Ishikawa (cell line): ENCODE measurements at regions not wholly inside any gene's neighbourhood (a gene's known extent, or its start where the extent isn't known, plus 50 kb on each side); places are given as distances from the start of the nearest gene placed in this dataset.

Experiments
- CEBPB ChIP-seq: IDR thresholded peaks from 2 replicates; pipeline ENCODE4 v1.6.1; 2012
- CREB1 ChIP-seq: IDR thresholded peaks from 2 replicates; pipeline ENCODE4 v1.6.1; 2012; ENCODE audit warnings: low read depth
- EGR1 ChIP-seq: IDR thresholded peaks from 2 replicates; pipeline ENCODE4 v1.6.1; 2012
- EP300 ChIP-seq: IDR thresholded peaks from 2 replicates; pipeline ENCODE4 v1.6.1; 2012; ENCODE audit warnings: borderline replicate concordance
- FOXM1 ChIP-seq: IDR thresholded peaks from 2 replicates; pipeline ENCODE4 v1.6.1; 2012; ENCODE audit warnings: low read depth, borderline replicate concordance
- NFIC ChIP-seq: IDR thresholded peaks from 2 replicates; pipeline ENCODE4 v1.6.1; 2012
- RAD21 ChIP-seq: IDR thresholded peaks from 2 replicates; pipeline ENCODE4 v1.6.1; 2012; ENCODE audit warnings: low read depth
- TAF1 ChIP-seq: IDR thresholded peaks from 2 replicates; pipeline ENCODE4 v1.6.1; 2012; ENCODE audit warnings: low read depth, mild to moderate bottlenecking
- TCF12 ChIP-seq: IDR thresholded peaks from 2 replicates; pipeline ENCODE4 v1.6.1; 2012; ENCODE audit warnings: low read depth
- TEAD4 ChIP-seq: IDR thresholded peaks from 2 replicates; pipeline ENCODE4 v1.6.1; 2012
- YY1 ChIP-seq: IDR thresholded peaks from 2 replicates; pipeline ENCODE4 v1.6.1; 2012; ENCODE audit warnings: low read depth
- ZBTB7A ChIP-seq: IDR thresholded peaks from 2 replicates; pipeline ENCODE4 v1.6.1; 2012; ENCODE audit warnings: low read depth
- TF ChIP-seq, protein P1 (sequence below): IDR thresholded peaks from 2 replicates; pipeline ENCODE4 v1.6.1; 2012
- TF ChIP-seq, protein P2 (sequence below): IDR thresholded peaks from 2 replicates; pipeline ENCODE4 v1.6.1; 2012; ENCODE audit warnings: low read depth, mild to moderate bottlenecking
- TF ChIP-seq, protein P3 (sequence below): IDR thresholded peaks from 2 replicates; pipeline ENCODE4 v1.6.1; 2012

DNA sequence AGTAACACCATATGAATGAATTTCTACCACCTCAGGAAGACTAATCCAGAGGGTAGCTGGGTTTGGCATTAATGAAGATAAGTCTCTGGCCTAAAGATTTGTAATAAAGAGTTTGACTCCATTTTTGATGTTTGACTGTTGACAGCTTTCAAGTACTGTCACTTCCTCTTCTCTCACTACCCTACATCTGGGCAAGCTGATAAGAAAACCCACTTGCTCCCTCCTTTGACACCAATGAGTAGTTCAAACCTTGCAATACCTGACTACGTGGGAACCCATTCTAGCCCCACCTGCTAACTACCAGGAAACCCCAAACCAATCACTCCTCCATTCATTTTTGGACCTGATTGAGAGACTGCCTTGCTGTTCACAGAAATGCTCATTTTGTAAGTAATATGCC lies 621.5 kb downstream of the TENT5A start:
- TF ChIP-seq TEAD4 (no peak), TAF1 (no peak), RAD21 (no peak), YY1 (no peak), ZBTB7A (no peak), TCF12 (no peak), NFIC (no peak), FOXM1 (no peak), CREB1 (no peak)
- TF ChIP-seq, protein P1, sequence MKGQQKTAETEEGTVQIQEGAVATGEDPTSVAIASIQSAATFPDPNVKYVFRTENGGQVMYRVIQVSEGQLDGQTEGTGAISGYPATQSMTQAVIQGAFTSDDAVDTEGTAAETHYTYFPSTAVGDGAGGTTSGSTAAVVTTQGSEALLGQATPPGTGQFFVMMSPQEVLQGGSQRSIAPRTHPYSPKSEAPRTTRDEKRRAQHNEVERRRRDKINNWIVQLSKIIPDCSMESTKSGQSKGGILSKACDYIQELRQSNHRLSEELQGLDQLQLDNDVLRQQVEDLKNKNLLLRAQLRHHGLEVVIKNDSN = no peak
- TF ChIP-seq, protein P2, sequence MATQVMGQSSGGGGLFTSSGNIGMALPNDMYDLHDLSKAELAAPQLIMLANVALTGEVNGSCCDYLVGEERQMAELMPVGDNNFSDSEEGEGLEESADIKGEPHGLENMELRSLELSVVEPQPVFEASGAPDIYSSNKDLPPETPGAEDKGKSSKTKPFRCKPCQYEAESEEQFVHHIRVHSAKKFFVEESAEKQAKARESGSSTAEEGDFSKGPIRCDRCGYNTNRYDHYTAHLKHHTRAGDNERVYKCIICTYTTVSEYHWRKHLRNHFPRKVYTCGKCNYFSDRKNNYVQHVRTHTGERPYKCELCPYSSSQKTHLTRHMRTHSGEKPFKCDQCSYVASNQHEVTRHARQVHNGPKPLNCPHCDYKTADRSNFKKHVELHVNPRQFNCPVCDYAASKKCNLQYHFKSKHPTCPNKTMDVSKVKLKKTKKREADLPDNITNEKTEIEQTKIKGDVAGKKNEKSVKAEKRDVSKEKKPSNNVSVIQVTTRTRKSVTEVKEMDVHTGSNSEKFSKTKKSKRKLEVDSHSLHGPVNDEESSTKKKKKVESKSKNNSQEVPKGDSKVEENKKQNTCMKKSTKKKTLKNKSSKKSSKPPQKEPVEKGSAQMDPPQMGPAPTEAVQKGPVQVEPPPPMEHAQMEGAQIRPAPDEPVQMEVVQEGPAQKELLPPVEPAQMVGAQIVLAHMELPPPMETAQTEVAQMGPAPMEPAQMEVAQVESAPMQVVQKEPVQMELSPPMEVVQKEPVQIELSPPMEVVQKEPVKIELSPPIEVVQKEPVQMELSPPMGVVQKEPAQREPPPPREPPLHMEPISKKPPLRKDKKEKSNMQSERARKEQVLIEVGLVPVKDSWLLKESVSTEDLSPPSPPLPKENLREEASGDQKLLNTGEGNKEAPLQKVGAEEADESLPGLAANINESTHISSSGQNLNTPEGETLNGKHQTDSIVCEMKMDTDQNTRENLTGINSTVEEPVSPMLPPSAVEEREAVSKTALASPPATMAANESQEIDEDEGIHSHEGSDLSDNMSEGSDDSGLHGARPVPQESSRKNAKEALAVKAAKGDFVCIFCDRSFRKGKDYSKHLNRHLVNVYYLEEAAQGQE = no peak
- TF ChIP-seq, protein P3, sequence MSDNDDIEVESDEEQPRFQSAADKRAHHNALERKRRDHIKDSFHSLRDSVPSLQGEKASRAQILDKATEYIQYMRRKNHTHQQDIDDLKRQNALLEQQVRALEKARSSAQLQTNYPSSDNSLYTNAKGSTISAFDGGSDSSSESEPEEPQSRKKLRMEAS = no peak

DNA sequence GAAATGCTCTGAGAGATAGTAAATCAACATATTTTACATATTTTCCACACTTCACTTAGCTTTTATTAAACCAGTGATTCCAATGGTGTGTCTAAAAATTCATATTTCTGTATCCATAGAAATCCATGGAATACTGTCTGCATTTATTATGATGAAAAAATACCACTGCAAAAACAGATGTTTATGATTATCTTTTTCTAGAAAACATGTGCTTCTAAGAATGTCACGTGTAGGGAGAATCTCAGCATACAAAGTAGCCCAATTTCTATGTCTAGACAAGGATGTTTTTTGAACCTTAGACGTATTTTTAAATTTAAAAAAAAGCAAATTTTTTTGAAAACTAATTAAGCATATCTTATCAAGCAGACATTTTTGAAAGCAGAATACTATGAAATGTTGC lies 622.4 kb downstream of the TENT5A start:
- TF ChIP-seq, protein P3 = no peak
- no peak for TF ChIP-seq TEAD4
- no peak for TF ChIP-seq CREB1
- no peak for TF ChIP-seq YY1
- TF ChIP-seq TCF12 = no peak

DNA sequence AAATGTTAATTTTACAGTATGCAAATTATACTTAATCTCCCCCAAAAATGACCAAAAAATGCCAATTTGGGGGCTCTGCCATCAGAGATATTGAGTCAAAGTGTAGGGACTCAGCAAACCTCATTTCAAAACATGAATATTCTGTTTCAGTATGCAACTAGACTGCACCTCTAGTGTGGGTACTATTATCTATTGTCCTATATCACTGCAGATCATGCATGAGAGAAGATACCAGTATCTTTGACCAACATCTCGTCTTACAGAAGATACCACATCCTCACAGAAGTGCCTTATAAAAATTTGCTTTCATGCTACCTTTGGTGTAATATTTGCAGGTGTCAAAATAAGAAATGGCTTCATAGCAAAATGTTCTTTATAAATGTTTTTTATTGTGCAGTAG lies 623.8 kb downstream of the TENT5A start:
- TF ChIP-seq, protein P3 = no peak
- TF ChIP-seq, protein P2 = no peak
- TF ChIP-seq CREB1 = no peak
- TF ChIP-seq YY1 = no peak
- no peak for TF ChIP-seq FOXM1
- TF ChIP-seq TAF1 = no peak
- TF ChIP-seq TEAD4 = no peak
- no peak for TF ChIP-seq EGR1
- TF ChIP-seq EP300 = no peak
- TF ChIP-seq ZBTB7A = no peak
- no peak for TF ChIP-seq CEBPB
- TF ChIP-seq RAD21 = no peak
- no peak for TF ChIP-seq TCF12
- no peak for TF ChIP-seq NFIC

DNA sequence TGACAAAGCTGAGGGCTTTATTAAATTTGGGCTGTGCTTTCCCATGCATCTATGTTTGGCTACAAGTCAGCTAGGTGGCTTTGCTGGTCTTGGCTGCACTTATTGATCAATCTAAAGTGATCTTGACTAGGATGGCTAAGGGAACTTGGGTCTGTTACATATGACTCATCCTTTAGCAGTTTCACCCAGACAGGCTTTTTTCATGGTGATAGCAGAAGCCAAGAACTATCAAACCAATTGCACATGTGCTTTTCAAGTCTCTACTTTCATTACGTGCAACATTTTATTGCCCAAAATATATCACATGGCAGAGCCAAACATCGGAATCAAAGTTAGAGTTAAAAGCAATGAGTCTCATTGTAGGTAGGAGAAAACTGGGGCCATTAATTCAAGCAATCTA lies 626.3 kb downstream of the TENT5A start:
- TF ChIP-seq NFIC (no peak), TAF1 (no peak), TCF12 (no peak), RAD21 (no peak), EP300 (no peak), CEBPB (no peak), CREB1 (no peak), TEAD4 (no peak), FOXM1 (no peak), ZBTB7A (no peak), YY1 (no peak), EGR1 (no peak)
- TF ChIP-seq, protein P2 = no peak
- TF ChIP-seq, protein P1 = no peak
- TF ChIP-seq, protein P3 = no peak
